NCI-H345 (cell line): ENCODE measurements at regions not wholly inside any gene's neighbourhood (a gene's known extent, or its start where the extent isn't known, plus 50 kb on each side); places are given as distances from the start of the nearest gene placed in this dataset.
A peak's percentile ranks its signal among the peaks of the same experiment; 100 is the strongest.

Experiments
- DNase-seq: peaks from one replicate; lab custom pipeline; 2025; lab: John Stamatoyannopoulos, UW

- no peak for DNase-seq
Observed at GRCh38 chr5:8641786-8642505, 773.0 kb downstream of the MTRR start.

GRCh38 chr5:8644377-8644776 lies 775.4 kb downstream of the MTRR start:
- no peak for DNase-seq

- DNase-seq: no peak
Observed at GRCh38 chr5:8647111-8647510, 778.2 kb downstream of the MTRR start.

GRCh38 chr5:8650186-8650585 lies 781.2 kb downstream of the MTRR start:
- no peak for DNase-seq

GRCh38 chr5:8660133-8660893 lies 791.4 kb downstream of the MTRR start:
- no peak for DNase-seq

- no peak for DNase-seq
Observed at GRCh38 chr5:8663374-8663773, 794.4 kb downstream of the MTRR start.

GRCh38 chr5:8675182-8675581 lies 806.2 kb downstream of the MTRR start:
- DNase-seq: no peak

GRCh38 chr5:8676695-8677094 lies 807.7 kb downstream of the MTRR start:
- no peak for DNase-seq

- no peak for DNase-seq
Observed at GRCh38 chr5:8682381-8682780, 813.4 kb downstream of the MTRR start.

- DNase-seq: peak; percentile 62
Observed at GRCh38 chr5:8683496-8683895, 814.5 kb downstream of the MTRR start.

- peak; percentile 34 for DNase-seq
Observed at GRCh38 chr5:8685704-8686103, 816.8 kb downstream of the MTRR start.

- DNase-seq: no peak
Observed at GRCh38 chr5:8686707-8687106, 817.8 kb downstream of the MTRR start.

GRCh38 chr5:8689773-8690172 lies 820.8 kb downstream of the MTRR start:
- no peak for DNase-seq

GRCh38 chr5:8691221-8691620 lies 822.3 kb downstream of the MTRR start:
- DNase-seq: no peak

GRCh38 chr5:8693341-8693844 lies 824.4 kb downstream of the MTRR start:
- DNase-seq: no peak

- no peak for DNase-seq
Observed at GRCh38 chr5:8694545-8694944, 825.6 kb downstream of the MTRR start.

GRCh38 chr5:8695902-8696845 lies 827.2 kb downstream of the MTRR start:
- no peak for DNase-seq

GRCh38 chr5:8700222-8700621 lies 831.3 kb downstream of the MTRR start:
- no peak for DNase-seq

GRCh38 chr5:8700671-8701070 lies 831.7 kb downstream of the MTRR start:
- no peak for DNase-seq

- no peak for DNase-seq
Observed at GRCh38 chr5:8701251-8701650, 832.3 kb downstream of the MTRR start.

GRCh38 chr5:8710426-8710930 lies 835.4 kb downstream of the SEMA5A start:
- no peak for DNase-seq

GRCh38 chr5:8714198-8714597 lies 831.7 kb downstream of the SEMA5A start:
- DNase-seq: no peak
